NCI-H69 (cell line): ENCODE measurements at regions not wholly inside any gene's neighbourhood (a gene's known extent, or its start where the extent isn't known, plus 50 kb on each side); places are given as distances from the start of the nearest gene placed in this dataset.

Experiments used
- DNase-seq: peaks from one replicate; lab custom pipeline; 2025; lab: John Stamatoyannopoulos, UW

DNA sequence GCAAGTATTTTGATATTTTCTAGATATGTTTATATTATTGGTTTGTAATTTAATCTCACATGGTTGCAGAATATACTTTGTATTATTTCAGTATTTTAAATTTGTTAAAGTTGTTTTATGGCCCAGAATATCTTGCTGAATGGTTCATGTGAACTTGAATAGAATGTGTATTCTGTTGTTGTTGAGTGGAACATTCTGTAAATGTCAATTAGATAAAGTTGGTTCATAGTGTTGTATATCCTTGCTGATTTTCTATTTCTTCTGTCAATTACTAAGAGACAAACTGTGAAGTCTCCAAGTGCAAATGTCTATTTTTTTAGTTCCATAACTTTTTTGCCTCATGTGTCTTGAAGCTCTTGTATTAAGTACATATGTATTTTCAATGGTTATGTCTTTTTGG lies 411.7 kb downstream of the NPIPA7 start:
- DNase-seq: no peak

DNA sequence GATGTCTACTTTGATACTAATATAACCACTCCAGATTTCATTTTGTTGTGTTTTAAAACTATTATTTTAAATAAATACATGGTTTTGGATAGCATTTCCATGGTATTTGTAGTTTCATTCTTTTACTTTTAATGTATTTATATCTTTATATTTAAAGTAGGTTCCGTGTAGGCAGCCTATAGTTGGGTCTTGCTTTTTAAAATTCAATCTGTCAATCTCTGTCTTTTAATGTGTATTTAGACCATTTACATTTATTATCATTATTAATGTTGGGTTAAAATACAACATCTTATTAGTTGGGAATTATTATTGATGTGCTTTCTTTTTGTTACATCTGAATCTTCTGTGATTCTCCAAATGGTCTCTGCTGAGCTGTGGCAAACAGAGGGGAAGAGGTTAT lies 412.1 kb downstream of the NPIPA7 start:
- DNase-seq: no peak

DNA sequence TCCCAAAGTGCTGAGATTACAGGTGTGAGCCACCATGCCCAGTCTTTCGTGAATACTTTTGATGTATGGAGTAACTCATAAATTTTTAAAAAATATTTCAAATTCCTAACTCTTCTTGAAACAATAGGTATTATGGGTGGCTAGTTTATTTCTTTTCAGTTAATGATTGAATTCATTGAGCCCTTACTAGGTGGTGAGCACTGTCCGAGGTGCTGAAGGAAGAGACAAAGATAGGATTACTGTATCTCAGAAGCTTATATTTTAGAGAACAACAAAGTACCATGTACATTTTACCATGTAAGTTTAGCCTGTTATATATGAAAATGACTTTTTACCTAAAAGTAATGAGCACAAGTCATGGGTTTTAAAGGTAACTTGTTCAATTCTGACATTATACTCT lies 418.3 kb downstream of the NPIPA7 start:
- DNase-seq: no peak

DNA sequence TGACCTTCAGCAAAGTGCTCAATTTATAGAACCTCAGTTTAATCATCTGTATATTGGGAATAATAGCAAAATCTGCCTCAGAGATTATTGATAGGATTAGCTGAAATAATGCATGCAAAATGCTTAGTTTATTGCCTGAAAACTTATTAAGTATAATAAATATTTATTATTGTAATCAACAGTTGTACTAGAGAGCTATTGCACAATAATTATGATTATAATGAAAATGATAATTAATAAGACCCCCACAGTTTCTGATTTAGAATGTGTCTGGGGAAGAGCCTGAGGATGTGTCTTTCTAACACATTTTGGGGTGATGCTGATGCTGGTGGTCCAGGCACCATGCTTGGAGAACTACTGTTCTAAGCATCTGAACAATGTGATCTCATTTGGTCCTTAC lies 419.6 kb downstream of the NPIPA7 start:
- no peak for DNase-seq

DNA sequence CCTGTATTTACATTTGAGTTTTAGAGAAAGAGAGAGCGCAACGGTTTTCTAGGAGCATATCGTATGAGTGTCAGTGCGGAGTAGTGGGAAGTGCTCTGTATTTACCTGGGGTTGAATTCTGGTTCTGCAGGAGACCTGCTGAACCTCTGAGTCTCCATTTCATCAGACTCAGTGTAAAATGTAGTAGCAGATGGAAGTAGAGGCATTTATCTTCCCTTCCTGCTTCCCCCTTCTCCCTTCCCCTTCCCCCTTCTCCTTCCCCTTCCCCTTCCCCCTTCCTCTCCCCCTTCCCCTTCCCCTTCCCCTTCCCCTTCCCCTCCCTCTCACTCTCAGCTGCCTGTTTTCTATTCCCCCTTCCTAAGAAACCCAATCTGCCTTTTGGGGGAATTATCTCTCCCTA lies 426.9 kb downstream of the NPIPA7 start:
- no peak for DNase-seq

DNA sequence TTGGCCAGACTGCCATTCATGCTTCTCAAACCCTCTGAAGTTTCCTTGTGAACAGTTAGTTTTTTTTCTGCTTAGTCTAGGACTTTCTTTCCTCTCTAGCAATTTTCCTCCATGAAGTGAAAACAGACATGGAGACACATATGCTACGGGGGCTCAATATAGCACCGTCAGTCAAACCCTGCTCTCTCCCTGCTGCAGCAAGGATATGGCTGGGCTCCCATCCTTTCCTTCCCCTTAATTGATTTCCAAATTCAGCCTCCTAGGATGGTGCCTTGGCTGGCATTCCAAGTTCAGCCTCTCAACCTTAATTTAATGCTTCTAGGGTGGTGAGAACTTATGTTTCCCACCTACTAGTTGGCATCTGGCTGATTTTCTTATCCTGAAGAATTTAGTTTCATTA lies 436.7 kb downstream of the NPIPA7 start:
- DNase-seq: no peak

DNA sequence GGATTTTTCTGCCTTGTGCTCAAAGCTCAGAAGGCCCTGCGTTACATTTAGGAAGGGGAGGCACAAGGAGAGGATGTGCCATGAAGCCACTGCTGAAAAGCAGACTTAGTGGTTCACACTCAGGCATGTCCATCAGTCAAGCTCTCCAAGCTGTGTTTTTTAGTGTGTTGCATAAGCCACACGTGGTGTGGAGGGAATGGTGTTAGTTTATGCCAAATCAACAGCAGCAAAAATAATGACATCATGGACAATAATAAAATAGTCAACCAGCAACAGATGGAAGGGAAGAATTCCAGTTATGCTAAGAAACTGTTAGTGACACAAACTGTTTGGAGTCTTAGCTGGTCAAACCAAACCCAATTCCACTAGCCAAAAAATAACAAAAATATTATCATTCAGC lies 438.3 kb downstream of the NPIPA7 start:
- DNase-seq: no peak

DNA sequence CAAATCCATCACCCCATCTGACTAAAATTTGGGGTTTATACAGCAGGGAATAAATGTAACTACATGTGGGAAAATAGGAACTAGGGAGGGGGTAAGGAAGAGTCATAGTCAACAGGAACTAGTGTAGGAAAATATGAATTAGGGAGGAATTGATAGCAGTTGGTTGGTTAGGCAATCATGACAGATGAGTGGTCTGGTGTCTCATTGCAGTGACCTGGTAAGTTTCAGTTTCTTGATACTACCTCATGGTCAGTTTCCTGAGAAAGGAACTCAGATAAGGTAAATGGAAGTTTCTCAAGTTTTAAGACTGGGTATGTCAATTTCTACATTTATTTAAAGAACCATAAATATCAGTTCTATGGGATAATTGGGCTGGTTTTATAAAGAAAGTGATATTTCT lies 442.3 kb downstream of the NPIPA7 start:
- no peak for DNase-seq

DNA sequence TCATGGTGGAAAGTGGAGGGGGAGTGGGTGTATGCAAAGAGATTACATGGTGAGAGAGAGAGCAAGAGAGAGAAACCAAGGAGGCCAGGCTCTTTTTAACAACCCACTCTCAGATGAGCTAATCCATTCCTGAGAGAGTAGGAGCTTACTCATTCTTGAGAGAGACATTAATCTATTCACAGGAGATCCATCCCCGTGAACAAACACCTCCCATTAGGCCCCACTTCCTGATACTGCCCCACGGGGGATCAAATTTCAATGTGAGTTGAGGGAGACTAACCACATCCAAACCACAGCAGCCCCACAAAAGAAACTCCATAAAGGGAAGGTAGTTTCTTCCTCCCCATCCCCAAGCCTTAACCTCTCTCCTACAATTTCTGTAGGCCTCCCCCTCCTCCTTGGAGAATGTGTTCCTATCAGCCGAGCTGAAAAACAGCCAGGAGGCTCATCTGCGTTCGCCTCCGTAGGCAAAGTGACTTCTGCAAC lies 450.0 kb downstream of the NPIPA7 start:
- no peak for DNase-seq

DNA sequence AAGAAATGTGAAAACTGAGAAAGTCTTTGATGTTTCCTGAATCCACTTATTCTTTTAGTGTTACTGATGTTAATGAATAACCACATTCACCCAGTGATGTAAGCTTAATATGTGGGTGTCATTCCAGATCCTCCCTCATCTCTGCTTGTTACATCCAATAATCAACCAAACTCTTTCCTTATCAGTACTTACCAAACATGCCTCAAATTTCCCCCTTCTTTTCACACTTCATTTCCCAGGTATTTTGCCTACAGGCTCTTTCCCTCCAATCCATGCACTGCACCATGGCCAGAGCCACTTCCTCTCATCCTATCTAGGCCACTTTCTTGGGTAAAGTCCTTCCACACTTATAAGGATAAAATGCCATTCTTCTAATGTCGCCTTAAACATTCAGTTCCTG lies 451.5 kb downstream of the NPIPA7 start:
- no peak for DNase-seq

DNA sequence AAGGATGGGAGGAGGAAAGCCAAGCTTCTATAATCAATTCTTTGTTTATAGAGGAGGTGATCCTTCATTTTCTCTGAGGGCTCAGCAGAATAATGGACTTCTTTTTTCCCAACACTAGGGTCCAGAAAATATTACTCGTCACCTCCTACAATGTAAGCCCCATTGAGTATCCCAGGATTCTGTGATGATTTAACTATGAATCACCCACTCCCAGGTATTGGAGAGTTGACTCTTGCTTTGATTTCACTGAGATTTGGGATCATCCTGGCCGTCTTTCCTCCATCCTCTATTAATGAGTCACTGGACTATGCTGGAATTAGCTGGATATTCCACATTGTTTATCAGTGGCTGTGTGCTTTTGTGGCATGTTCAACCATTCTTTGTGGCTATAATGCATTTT lies 452.0 kb downstream of the NPIPA7 start:
- DNase-seq: no peak

DNA sequence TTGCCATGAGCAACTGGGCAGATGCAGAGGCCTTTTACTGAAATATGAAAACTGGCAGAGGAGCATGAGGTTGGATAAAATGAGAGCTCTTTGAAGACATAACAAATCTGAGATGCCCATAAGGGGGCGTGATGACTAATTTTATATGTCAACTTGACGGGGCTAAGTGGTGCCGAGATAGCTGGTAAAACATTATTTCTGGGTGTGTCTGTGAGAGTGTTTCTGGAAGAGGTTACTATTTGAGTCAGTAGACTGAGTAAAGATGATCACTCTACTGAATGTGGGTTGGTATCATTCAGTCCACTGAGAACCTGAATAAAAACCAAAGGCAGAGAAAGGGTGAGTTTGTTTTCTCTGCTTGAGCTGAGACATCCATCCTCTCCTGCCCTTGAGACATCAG lies 454.2 kb downstream of the NPIPA7 start:
- DNase-seq: no peak

DNA sequence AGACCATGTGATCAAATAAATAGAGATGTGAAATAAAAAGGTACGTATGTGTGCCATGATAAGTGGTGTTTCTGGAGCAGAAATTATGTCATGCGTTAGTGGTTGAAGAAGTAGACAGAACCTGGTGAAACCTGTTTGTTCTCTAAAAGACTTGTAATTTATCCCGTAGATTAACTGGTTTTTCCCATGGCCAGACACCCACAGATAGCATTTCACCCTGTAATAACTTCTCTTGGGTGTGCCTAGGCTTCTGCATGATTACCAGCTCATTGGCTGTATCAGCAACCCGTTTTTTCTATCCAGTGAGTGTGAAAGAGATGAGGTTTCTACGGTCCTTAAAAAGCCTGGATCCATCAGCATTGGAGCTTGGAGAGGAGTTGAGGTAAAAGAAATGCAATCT lies 471.3 kb downstream of the NPIPA7 start:
- no peak for DNase-seq

DNA sequence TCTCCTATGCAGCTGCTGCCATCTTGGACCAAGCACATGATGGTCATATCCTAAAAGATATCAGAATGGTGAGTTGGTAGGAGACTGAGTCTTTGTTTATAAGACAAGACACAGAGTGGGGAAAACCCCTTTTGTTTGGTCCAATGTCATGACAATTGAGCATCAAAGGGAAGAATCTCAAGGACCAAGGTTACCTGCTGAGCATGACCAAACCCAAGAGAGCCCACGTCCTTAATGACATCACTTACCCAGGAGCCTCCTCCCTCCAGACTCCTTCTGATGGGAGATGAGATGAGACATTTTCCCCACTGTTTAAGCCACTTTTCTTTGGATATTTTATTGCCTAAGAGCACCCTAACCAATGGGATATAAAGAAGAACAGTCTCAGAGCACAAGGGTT lies 478.1 kb downstream of the NPIPA7 start:
- DNase-seq: no peak

DNA sequence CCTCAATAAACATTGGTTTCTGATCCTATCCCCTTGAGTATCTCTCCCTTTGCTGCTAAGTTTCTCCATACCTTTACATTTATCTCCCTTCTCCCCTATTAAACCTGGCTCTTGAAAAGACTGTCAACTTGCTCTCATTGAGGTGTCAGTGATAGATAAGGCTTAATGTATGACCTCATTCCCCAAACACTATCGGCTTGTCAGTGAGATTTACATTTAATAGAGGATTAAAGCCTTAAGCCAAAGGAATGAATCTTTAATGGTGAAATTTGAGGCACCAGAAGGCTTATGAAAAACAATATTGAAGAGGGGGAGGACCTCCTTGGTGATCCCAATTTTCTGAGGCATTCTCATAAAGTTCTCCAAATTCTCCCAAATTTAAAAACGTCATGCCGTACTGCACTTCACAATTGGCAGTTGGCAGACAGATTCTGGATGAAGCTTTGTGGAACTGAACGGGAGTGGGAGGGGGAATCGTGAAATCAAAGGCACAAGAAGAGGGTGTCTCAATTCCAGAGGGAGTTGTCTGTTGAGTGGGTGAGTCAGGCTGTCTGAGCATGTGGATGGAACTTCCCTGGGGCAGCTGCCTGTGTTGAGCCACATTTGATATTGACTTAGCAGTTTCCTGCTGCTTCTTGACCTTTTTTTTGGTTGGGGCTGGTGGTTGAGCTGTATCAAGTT lies 478.8 kb downstream of the NPIPA7 start:
- peak; percentile 15 for DNase-seq

DNA sequence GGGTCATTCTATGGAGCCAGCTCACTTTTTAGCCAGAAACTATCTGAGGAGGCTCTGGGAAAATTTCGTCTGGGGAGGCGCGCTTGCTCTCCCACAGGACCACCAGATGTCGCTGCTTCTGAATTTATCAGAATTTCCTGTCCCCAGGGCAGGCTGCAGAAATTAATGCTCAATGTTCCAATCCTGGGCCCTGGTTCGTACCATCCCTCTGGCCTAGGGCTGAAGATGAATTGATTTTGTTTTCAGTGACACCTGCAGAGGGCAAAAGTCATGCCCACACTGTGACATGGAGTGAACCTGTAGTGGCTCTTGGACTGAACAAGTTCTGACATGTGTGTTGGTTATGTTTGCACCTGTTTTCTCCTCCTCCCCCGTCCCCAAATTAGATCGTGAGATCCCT lies 482.6 kb downstream of the NPIPA7 start:
- peak; percentile 31 for DNase-seq

DNA sequence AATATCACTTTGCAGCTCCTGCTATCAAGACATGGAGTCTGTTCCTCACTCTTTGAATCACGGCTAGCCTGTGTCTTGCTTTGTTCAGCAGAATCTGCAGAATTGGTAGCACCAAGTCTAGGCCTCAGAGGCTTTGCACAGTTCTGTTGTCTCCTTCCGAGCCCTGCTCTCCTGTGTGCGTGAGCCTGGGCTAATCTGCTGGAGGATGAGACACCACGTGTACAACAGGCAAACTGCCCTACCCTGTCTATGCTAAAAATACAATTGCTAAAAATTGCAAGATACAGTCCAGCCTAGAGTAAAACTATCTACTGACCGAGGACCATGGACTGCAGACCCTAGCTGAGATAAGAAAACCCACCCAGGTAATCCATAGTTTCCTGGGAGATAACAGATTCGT lies 484.7 kb downstream of the NPIPA7 start:
- no peak for DNase-seq

DNA sequence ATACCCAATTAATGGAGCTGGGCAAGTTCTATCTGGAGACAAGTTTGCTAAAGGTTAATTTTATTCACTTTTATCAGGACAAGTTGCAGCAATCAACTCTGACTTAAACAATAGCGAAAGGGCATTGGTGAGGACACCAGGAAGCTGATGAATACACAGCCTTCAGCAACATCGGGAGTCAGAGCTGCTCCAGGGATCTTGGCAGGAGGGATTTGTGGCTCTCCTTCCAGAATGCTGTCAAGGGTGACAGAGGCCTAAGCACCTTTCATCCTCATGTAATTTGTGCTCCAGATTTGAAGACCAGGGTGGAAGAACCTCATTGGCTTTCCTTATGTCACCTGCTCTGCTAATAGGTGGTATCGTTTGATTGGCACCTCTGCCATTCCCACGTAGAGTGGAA lies 485.6 kb downstream of the NPIPA7 start:
- DNase-seq: no peak

DNA sequence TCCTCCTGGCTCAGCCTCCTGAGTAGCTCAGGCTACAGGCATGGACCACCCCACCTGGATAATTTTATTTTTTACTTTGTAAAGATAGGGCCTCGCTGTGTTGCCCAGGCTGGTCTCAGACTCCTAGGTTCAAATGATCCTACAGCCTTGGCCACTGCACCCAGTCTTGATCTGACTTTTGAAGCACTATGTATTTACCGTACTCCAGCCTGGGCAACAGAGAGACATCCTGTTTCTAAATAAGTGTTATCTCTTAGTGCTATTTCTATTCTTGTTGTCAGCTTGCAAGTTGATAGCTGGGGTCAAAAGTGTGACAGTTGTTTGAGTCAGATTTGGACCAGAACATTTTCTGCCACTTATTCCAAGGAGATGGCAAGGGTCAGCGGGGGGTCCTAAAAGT lies 486.4 kb downstream of the NPIPA7 start:
- no peak for DNase-seq

DNA sequence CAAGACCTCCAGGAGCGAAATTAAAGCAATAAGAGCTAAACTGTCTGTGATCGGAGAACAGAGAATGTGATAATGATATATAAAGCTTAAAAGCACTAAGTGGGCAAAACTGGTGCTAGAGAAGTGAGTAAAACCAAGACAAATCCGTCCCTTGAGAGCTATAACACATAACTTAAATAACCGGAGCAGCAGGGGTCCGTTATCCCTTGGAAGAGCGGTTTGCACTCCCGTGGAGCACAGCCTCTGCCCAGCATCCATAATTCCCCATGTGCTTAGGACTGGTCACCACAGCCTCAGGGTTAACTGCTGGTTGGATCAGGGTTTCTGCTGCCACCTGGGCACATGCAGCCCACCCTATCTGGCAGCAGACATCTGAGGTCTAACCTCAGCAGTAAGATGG lies 489.0 kb downstream of the NPIPA7 start:
- DNase-seq: no peak

DNA sequence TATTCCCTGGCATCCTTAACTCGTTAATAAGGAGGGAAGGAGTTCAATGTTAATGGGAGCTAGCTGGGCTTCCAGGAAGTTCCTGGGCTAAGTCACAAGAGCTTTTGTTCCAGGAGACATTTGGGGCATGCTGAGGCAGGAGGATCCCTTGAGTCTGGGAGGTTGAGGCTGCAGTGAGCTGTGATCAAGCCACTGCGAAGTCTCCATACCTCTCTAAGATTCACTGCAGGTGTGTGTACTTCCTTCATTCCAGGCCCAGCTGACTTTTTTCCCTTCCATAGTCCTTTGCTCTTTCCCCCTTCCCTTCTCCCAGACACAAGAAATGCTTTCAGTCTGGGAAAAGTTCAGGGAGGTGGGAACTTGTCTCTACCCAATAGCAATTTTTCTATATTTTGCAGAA lies 489.8 kb downstream of the NPIPA7 start:
- no peak for DNase-seq

DNA sequence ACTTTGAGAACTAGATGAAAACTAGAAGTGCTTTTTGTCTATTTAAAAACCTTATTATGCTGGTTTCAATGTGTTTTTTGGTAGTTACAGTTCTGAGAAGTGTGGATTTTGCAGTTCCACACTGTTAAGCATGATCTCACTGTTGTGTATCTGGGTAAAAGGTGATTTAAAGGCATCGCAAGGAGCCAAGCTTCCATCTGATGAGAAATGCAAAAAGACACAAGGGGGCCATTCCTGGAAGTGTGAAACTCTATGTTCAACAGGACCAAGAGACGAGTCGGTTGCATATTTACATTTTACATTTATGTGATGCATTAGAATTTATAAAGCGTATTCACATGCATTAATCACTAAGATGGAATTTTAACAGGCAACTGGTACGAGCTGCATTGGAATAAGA lies 490.8 kb downstream of the NPIPA7 start:
- DNase-seq: no peak

DNA sequence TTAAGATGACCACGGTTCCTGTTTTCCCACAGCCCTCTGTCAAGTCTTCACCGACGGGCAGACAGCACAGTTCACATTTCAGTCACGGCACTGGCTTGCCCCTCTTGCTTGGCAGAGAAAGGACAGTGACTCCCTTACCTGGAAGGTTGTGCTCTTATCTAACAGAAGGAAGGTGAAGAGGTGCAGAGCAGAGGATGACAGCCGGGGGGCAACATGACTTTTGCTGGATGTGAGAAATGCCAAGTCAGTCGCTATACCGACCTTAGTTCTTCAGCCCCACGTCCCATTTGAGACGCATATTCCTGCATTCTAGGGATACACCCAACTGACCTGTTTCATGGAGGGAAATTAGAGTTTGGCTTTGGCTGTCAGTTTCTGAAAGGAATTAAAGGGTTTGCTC lies 492.3 kb downstream of the NPIPA7 start:
- DNase-seq: no peak

DNA sequence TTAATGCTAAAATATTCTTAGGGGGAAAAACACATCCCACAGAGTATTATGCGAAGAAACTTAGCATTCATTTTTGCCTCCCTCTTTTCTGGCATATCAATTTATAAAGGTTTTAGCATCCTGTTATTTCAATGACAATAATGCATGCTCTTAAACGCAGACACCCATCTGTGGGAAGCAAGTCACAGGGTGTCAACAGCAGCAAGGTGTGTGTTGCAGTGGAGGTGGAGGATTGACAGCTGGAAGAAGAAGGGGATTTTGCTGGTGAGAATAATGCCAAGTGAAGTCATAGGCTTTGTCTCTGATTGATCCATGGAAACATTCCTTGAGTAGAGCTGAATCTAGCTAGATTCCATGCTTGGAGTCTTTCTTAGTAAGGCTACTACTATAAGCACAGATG lies 498.1 kb downstream of the NPIPA7 start:
- no peak for DNase-seq
